HEK293 (cell line): ENCODE measurements at regions not wholly inside any gene's neighbourhood (a gene's known extent, or its start where the extent isn't known, plus 50 kb on each side); places are given as distances from the start of the nearest gene placed in this dataset.

Experiments used
- CTCF ChIP-seq: fragments of 450-650 bp; formaldehyde crosslinking; IDR thresholded peaks from 2 replicates; pipeline ENCODE4 v1.5.1; 2016; ENCODE audit warnings: missing biosample characterization, missing genetic modification characterization
- REPIN1 ChIP-seq: fragments of 450-650 bp; formaldehyde crosslinking; IDR thresholded peaks from 2 replicates; pipeline ENCODE4 v1.5.1; 2017; ENCODE audit warnings: missing biosample characterization, missing genetic modification characterization, low read depth
- SP2 ChIP-seq: fragments of 450-650 bp; formaldehyde crosslinking; IDR thresholded peaks from 2 replicates; pipeline ENCODE4 v1.5.1; 2016; ENCODE audit warnings: missing biosample characterization, missing genetic modification characterization
- ZBTB21 ChIP-seq: fragments of 450-650 bp; formaldehyde crosslinking; IDR thresholded peaks from 2 replicates; pipeline ENCODE4 v1.5.1; 2017; ENCODE audit warnings: missing biosample characterization, missing genetic modification characterization
- ZNF184 ChIP-seq: fragments of 450-650 bp; IDR thresholded peaks from 2 replicates; pipeline ENCODE4 v1.5.1; 2018; ENCODE audit warnings: missing biosample characterization, mild to moderate bottlenecking, missing genetic modification characterization
- ZNF221 ChIP-seq: fragments of 450-650 bp; formaldehyde crosslinking; IDR thresholded peaks from 2 replicates; pipeline ENCODE4 v1.5.1; 2017; ENCODE audit warnings: missing biosample characterization, missing genetic modification characterization, borderline replicate concordance
- ZNF292 ChIP-seq: fragments of 450-650 bp; formaldehyde crosslinking; IDR thresholded peaks from 2 replicates; pipeline ENCODE4 v1.5.1; 2016; ENCODE audit warnings: low read depth, missing biosample characterization, missing genetic modification characterization, borderline replicate concordance
- ZNF488 ChIP-seq: fragments of 450-650 bp; formaldehyde crosslinking; IDR thresholded peaks from 2 replicates; pipeline ENCODE4 v1.5.1; 2016; ENCODE audit warnings: missing biosample characterization, missing genetic modification characterization
- TF ChIP-seq, protein P1 (sequence below): fragments of 450-650 bp; formaldehyde crosslinking; conservative IDR thresholded peaks from 2 replicates; pipeline ENCODE4 v1.5.1; 2016; ENCODE audit warnings: low read depth, missing biosample characterization, missing genetic modification characterization

DNA sequence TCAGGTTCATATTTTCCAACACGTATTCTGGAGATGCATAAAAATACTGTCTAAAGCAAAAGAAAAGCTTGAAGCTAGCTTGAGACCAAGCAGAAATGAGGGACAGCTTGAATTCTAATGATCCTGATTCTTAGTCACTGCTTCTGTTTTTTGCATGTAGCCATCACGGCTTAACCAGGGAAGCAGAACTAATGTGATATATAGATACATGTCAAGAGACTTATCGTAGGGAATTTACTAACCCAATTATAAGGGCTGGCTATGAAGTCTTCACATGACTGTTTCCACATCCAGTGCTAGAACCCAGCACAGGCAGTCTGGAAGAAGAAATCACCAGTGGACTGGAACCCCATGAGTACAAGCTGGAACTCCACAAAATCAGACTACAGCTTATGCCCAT, 85.2 kb upstream of the SLIT2 start:
- TF ChIP-seq CTCF = no peak
- TF ChIP-seq SP2 (tag by site-specific recombination) = no peak
- TF ChIP-seq ZNF292 (tag by site-specific recombination) = no peak
- no peak for TF ChIP-seq REPIN1
- TF ChIP-seq, protein P1, sequence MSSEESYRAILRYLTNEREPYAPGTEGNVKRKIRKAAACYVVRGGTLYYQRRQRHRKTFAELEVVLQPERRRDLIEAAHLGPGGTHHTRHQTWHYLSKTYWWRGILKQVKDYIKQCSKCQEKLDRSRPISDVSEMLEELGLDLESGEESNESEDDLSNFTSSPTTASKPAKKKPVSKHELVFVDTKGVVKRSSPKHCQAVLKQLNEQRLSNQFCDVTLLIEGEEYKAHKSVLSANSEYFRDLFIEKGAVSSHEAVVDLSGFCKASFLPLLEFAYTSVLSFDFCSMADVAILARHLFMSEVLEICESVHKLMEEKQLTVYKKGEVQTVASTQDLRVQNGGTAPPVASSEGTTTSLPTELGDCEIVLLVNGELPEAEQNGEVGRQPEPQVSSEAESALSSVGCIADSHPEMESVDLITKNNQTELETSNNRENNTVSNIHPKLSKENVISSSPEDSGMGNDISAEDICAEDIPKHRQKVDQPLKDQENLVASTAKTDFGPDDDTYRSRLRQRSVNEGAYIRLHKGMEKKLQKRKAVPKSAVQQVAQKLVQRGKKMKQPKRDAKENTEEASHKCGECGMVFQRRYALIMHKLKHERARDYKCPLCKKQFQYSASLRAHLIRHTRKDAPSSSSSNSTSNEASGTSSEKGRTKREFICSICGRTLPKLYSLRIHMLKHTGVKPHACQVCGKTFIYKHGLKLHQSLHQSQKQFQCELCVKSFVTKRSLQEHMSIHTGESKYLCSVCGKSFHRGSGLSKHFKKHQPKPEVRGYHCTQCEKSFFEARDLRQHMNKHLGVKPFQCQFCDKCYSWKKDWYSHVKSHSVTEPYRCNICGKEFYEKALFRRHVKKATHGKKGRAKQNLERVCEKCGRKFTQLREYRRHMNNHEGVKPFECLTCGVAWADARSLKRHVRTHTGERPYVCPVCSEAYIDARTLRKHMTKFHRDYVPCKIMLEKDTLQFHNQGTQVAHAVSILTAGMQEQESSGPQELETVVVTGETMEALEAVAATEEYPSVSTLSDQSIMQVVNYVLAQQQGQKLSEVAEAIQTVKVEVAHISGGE (tag by site-specific recombination) = no peak
- TF ChIP-seq ZNF221 = no peak
- TF ChIP-seq ZBTB21 (tag by site-specific recombination) = no peak
- no peak for TF ChIP-seq ZNF184 (tag by site-specific recombination)
- no peak for TF ChIP-seq ZNF488 (tag by site-specific recombination)
